Testis (tissue), 2 donors: ENCODE measurements at regions not wholly inside any gene's neighbourhood (a gene's known extent, or its start where the extent isn't known, plus 50 kb on each side); places are given as distances from the start of the nearest gene placed in this dataset.

Experiments used
- CTCF ChIP-seq, 3 experiments: fragments of 450-650 bp in 2 of 3; fragments of 200-600 bp in 1 of 3; sonication (generic) in 1 of 3; IDR thresholded peaks; one replicate each; pipeline ENCODE4 v1.5.1; 2016 to 2019; ENCODE audit warnings: antibody characterized with exemption in 3 of 3, mild to moderate bottlenecking in 2 of 3, moderate library complexity in 1 of 3
- POLR2A ChIP-seq: fragments of 450-650 bp; IDR thresholded peaks from one replicate; pipeline ENCODE4 v1.6.1; 2017; ENCODE audit warnings: antibody characterized with exemption, mild to moderate bottlenecking, moderate library complexity

- no peak for TF ChIP-seq CTCF (IDR thresholded peaks at IDR 0.05)
- TF ChIP-seq POLR2A: no peak
These were observed 64.7 kb upstream of the HIVEP3 start for GRCh38 chr1:41983451-41983850.
